PC-3 (cell line): ENCODE measurements at regions not wholly inside any gene's neighbourhood (a gene's known extent, or its start where the extent isn't known, plus 50 kb on each side); places are given as distances from the start of the nearest gene placed in this dataset.

Source experiments
- ATAC-seq: fragments of 200-7000 bp; cut with Tn5 transposase; 2 replicates; pipeline ENCODE4 v1.9.1; 2020; ENCODE audit warnings: mild to moderate bottlenecking, moderate library complexity
- BruUV-seq: library from RNA; stranded (reverse); fragments of 400-500 nt; replicated peaks from 2 replicates; lab custom pipeline; 2021; lab: Mats Ljungman, UMichigan
- CTCF ChIA-PET: fragments of 300-600 bp; sonication (Branson Sonifier 250); formaldehyde crosslinking; loops from one replicate; lab custom pipeline; 2022; ENCODE audit warnings: antibody characterized with exemption; lab: Charles Lee
- POLR2A ChIA-PET: fragments of 300-600 bp; sonication (Branson Sonifier 250); formaldehyde crosslinking; loops from one replicate; lab custom pipeline; 2022; ENCODE audit warnings: antibody characterized with exemption; ENCODE audit not compliant: unreplicated experiment; lab: Charles Lee
- DNase-seq: peaks from one replicate; pipeline ENCODE4 v3.0.0-alpha.2; 2015
- H2AFZ ChIP-seq: fragments of 300-600 bp; sonication (generic); 2 replicates; pipeline ENCODE4 v1.6.0; 2016; ENCODE audit warnings: antibody characterized with exemption, low read length
- H3F3A ChIP-seq: fragments of 300-600 bp; sonication (generic); one replicate; pipeline ENCODE4 v1.6.0; 2017; ENCODE audit warnings: antibody characterized with exemption, low read length, control low read depth, mild to moderate bottlenecking; ENCODE audit not compliant: unreplicated experiment
- H3K27ac ChIP-seq: fragments of 300-600 bp; sonication (generic); 2 replicates; pipeline ENCODE4 v1.5.1; 2016; ENCODE audit warnings: mild to moderate bottlenecking, low read length
- H3K27me3 ChIP-seq: fragments of 300-600 bp; sonication (generic); 2 replicates; pipeline ENCODE4 v1.6.1; 2016; ENCODE audit warnings: low read length, mixed read lengths
- H3K36me3 ChIP-seq: fragments of 300-600 bp; sonication (generic); 2 replicates; pipeline ENCODE4 v1.6.1; 2016; ENCODE audit warnings: low read depth, mixed run types, low read length, mixed read lengths
- H3K4me1 ChIP-seq: fragments of 300-600 bp; sonication (generic); 2 replicates; pipeline ENCODE4 v1.5.1; 2016; ENCODE audit warnings: low read length; ENCODE audit not compliant: insufficient read depth
- H3K4me2 ChIP-seq: fragments of 300-600 bp; sonication (generic); 2 replicates; pipeline ENCODE4 v1.6.0; 2016; ENCODE audit warnings: low read length
- H3K4me3 ChIP-seq: fragments of 300-600 bp; sonication (generic); 2 replicates; pipeline ENCODE4 v1.5.1; 2016; ENCODE audit warnings: mild to moderate bottlenecking, low read length, mixed read lengths
- H3K79me2 ChIP-seq: fragments of 300-600 bp; sonication (generic); 2 replicates; pipeline ENCODE4 v1.6.1; 2017; ENCODE audit warnings: low read length, mixed read lengths
- H3K9ac ChIP-seq: fragments of 300-600 bp; sonication (generic); 2 replicates; pipeline ENCODE4 v1.6.0; 2016; ENCODE audit warnings: mild to moderate bottlenecking, low read length
- H3K9me2 ChIP-seq: fragments of 300-600 bp; sonication (generic); replicated peaks from 2 replicates; pipeline ENCODE4 v1.6.1; 2016; ENCODE audit warnings: mixed run types, low read length, mixed read lengths
- H3K9me3 ChIP-seq: fragments of 300-600 bp; sonication (generic); 2 replicates; pipeline ENCODE4 v1.6.1; 2016; ENCODE audit warnings: low read length, mixed read lengths
- H4K20me1 ChIP-seq: fragments of 300-600 bp; sonication (generic); 2 replicates; pipeline ENCODE4 v1.6.1; 2016; ENCODE audit warnings: low read length, mixed read lengths
- CTCF ChIP-seq: fragments of 300-600 bp; sonication (generic); conservative IDR thresholded peaks from 2 replicates; pipeline ENCODE4 v1.5.1; 2017; ENCODE audit warnings: antibody characterized with exemption, low read depth, mild to moderate bottlenecking, low read length
- EZH2 ChIP-seq: fragments of 300-600 bp; sonication (generic); IDR thresholded peaks from one replicate; pipeline ENCODE4 v1.6.1; 2017; ENCODE audit warnings: antibody characterized with exemption, mild to moderate bottlenecking, low read length; ENCODE audit not compliant: unreplicated experiment
- EZH2phosphoT487 ChIP-seq: fragments of 300-600 bp; sonication (generic); IDR thresholded peaks from 2 replicates; pipeline ENCODE4 v1.6.1; 2018; ENCODE audit warnings: mild to moderate bottlenecking, antibody characterized with exemption, low read length, borderline replicate concordance
- intact Hi-C: fragments of 100-400 bp; cut with micrococcal nuclease; formaldehyde crosslinking; loops from 2 replicates; pipeline ENCODE4 v1.9.0; 2023

DNA sequence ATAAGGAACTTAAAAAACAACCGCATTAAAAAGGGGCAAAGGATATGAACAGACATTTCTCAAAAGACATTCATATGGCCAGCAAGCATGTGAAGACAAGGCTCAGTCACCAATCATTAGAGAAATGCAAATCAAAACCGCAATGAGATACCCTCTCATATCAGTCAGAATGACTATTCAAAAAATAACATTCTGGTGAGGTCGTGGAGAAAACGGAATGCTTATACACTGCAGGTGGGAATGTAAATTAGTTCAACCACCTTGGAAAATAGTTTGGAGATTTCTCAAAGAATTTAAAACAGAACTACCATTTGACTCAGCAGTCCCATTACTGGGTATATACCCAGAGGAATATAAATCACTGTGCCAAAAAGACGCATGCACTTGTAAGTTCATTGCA lies 496.6 kb upstream of the SGO1 start:
- Histone ChIP-seq H3K36me3 (no peaks in the 10 kb centered on the region), H3K4me2 (no peak overlapping the region), H3K79me2 (no peaks in the 10 kb centered on the region), H3K4me1 (no peaks in the 10 kb centered on the region), H3K27ac (no peak overlapping the region), H4K20me1 (no peaks in the 10 kb centered on the region), H3K27me3 (no peaks in the 10 kb centered on the region), H3K4me3 (no peak overlapping the region), H3K9me3 (no peaks in the 10 kb centered on the region), H3F3A (no peaks in the 10 kb centered on the region), H3K9ac (no peak overlapping the region), H2AFZ (no peak overlapping the region), H3K9me2 (no peaks in the 10 kb centered on the region)
- no peak for ATAC-seq
- CTCF ChIA-PET, result no interaction called here
- TF ChIP-seq CTCF (no peak), EZH2phosphoT487 (no peak)
- POLR2A ChIA-PET, result no interaction called here
- DNase-seq, result no peak
- BruUV-seq, result no TSS peak
- intact Hi-C loops, result no loop called here

GRCh38 chr3:20680990-20681628 lies 495.1 kb upstream of the SGO1 start:
- no peak overlapping the region for H3K4me3 ChIP-seq
- no peaks in the 10 kb centered on the region for H4K20me1 ChIP-seq
- TF ChIP-seq EZH2, result no peak
- TF ChIP-seq CTCF, result no peak
- TF ChIP-seq EZH2phosphoT487, result no peak
- ATAC-seq, result peak; percentile 59
- no peaks in the 10 kb centered on the region for H3K9me3 ChIP-seq
- no peaks in the 10 kb centered on the region for H3K9me2 ChIP-seq
- H3K4me1 ChIP-seq, result no peaks in the 10 kb centered on the region
- intact Hi-C loops, result no loop called here
- no peaks in the 10 kb centered on the region for H3K36me3 ChIP-seq
- no peak overlapping the region for H3K9ac ChIP-seq
- no peak overlapping the region for H3K4me2 ChIP-seq
- H3K27ac ChIP-seq, result no peak overlapping the region
- no peaks in the 10 kb centered on the region for H3K79me2 ChIP-seq
- CTCF ChIA-PET, result no interaction called here
- no peaks in the 10 kb centered on the region for H3F3A ChIP-seq
- POLR2A ChIA-PET, result no interaction called here
- no TSS peak for BruUV-seq
- H2AFZ ChIP-seq, result no peak overlapping the region
- H3K27me3 ChIP-seq, result no peaks in the 10 kb centered on the region
- DNase-seq, result no peak

- H3K27me3 ChIP-seq, result no peaks in the 10 kb centered on the region
- no peak for ATAC-seq
- no peaks in the 10 kb centered on the region for H3K36me3 ChIP-seq
- POLR2A ChIA-PET, result no interaction called here
- no peak overlapping the region for H3K4me3 ChIP-seq
- no peak overlapping the region for H3K27ac ChIP-seq
- no peak overlapping the region for H2AFZ ChIP-seq
- H3K9ac ChIP-seq, result no peak overlapping the region
- no peak for TF ChIP-seq EZH2
- TF ChIP-seq CTCF, result no peak
- TF ChIP-seq EZH2phosphoT487, result no peak
- no peaks in the 10 kb centered on the region for H3K9me3 ChIP-seq
- no peaks in the 10 kb centered on the region for H4K20me1 ChIP-seq
- CTCF ChIA-PET, result interaction anchor here (0.6 kb wide), 1 partner anchor 1801 kb away, joined by 6 read pairs; no protein-coding TSS in a partner anchor
- no TSS peak for BruUV-seq
- H3K9me2 ChIP-seq, result no peaks in the 10 kb centered on the region
- no peaks in the 10 kb centered on the region for H3K79me2 ChIP-seq
- intact Hi-C loops, result no loop called here
- H3K4me2 ChIP-seq, result no peak overlapping the region
- DNase-seq, result no peak
- no peaks in the 10 kb centered on the region for H3F3A ChIP-seq
- H3K4me1 ChIP-seq, result no peaks in the 10 kb centered on the region
These were observed 487.9 kb upstream of the SGO1 start for GRCh38 chr3:20673866-20674265.
